ENCODE measurements at regions not wholly inside any gene's neighbourhood (a gene's known extent, or its start where the extent isn't known, plus 50 kb on each side); places are given as distances from the start of the nearest gene placed in this dataset.
"Not testable (repeated sequence)": the region's sequence is repeated elsewhere in the genome, so short reads cannot be mapped to it uniquely, and the experiment has no call there.

DNA sequence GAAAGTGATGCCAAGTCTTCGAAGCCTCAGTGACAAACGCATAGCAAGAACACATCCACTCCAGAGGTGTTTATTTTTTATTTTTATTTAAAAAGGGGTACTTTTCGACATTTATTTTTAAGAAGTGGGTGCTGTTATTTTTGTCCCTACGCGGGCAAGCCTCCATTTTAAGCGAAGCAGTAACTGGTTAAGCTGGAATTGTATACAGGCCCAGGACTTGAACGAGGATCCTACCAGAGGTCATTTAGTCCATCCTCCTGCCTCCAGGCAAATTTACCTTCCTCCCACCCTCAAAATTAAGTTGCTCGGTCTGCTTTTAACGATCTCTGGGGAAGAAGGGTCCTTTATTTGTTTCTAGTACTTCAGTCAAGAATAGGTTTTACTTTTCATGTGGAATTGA, 130.6 kb upstream of the PLEKHM1 start:
- TF ChIP-seq, protein P1, sequence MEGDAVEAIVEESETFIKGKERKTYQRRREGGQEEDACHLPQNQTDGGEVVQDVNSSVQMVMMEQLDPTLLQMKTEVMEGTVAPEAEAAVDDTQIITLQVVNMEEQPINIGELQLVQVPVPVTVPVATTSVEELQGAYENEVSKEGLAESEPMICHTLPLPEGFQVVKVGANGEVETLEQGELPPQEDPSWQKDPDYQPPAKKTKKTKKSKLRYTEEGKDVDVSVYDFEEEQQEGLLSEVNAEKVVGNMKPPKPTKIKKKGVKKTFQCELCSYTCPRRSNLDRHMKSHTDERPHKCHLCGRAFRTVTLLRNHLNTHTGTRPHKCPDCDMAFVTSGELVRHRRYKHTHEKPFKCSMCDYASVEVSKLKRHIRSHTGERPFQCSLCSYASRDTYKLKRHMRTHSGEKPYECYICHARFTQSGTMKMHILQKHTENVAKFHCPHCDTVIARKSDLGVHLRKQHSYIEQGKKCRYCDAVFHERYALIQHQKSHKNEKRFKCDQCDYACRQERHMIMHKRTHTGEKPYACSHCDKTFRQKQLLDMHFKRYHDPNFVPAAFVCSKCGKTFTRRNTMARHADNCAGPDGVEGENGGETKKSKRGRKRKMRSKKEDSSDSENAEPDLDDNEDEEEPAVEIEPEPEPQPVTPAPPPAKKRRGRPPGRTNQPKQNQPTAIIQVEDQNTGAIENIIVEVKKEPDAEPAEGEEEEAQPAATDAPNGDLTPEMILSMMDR (IDR thresholded peaks at IDR 0.05 in 4 of 5, conservative IDR thresholded peaks at IDR 0.05 in 1 of 5) = not testable (repeated sequence)
- TF ChIP-seq POLR2A (IDR thresholded peaks at IDR 0.05) = not testable (repeated sequence)
